ENCODE measurements at regions not wholly inside any gene's neighbourhood (a gene's known extent, or its start where the extent isn't known, plus 50 kb on each side); places are given as distances from the start of the nearest gene placed in this dataset.

DNA sequence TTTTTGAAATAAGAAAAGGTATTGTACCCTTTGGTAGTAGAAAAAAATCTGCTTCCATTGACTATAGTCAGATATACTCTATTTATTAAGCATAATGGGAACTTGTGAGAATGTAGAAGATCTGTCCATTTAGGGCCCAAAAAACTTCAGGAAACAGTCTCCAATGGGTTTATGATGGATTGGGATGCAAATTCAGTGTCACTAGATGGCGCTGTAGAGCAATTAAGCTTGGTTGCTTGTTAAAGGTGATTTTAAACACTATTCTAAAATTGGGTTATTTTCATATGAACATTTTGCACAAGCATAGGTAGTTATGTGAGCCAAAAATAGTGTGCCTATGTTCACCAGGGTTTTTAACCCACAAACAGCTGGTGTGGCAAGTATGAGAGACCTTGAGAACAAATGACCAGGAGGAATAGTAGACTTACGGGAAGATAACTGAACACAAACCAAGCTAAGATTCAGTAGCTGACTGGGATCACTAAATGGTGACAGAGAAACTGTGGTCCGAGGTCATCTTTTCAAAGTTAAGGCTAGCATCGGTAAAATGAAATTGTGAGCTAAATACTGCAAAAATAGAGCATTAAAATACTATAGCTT is 80.3 kb upstream of the LSM6 start:
- TF ChIP-seq, protein P1, sequence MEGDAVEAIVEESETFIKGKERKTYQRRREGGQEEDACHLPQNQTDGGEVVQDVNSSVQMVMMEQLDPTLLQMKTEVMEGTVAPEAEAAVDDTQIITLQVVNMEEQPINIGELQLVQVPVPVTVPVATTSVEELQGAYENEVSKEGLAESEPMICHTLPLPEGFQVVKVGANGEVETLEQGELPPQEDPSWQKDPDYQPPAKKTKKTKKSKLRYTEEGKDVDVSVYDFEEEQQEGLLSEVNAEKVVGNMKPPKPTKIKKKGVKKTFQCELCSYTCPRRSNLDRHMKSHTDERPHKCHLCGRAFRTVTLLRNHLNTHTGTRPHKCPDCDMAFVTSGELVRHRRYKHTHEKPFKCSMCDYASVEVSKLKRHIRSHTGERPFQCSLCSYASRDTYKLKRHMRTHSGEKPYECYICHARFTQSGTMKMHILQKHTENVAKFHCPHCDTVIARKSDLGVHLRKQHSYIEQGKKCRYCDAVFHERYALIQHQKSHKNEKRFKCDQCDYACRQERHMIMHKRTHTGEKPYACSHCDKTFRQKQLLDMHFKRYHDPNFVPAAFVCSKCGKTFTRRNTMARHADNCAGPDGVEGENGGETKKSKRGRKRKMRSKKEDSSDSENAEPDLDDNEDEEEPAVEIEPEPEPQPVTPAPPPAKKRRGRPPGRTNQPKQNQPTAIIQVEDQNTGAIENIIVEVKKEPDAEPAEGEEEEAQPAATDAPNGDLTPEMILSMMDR (IDR thresholded peaks at IDR 0.05; ENCODE audit: low read depth, low read length, missing control alignments): peak; percentile 76
- in situ Hi-C loops (cut with HindIII; ENCODE audit: low sequenced_read_pairs): no loop called here
- peak; percentile 55 for DNase-seq (ENCODE audit: low read depth)
- no peak overlapping the region for H3K4me3 ChIP-seq (ENCODE audit: low read depth, low read length)

DNA sequence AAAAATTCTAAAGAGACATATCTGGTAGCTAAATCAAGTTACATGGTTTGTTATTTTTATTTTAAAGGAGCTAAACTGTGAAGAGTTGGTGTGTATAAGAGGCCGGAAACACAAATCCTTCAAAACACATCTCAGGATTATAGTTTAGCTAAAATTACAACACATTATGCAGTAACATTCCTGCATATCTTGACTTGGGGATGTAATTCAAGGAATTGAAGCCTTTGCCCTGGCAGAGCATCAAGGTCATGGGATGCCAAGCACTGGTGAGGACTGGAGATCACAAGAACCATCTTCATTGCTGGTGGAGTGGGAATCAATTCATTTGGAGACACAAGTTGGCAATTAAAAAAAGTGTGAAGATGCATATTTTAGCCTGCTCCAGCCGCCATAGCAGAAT is 86.8 kb upstream of the LSM6 start:
- no peak for DNase-seq (ENCODE audit: low read depth)
- no peak overlapping the region for H3K4me3 ChIP-seq (ENCODE audit: low read depth, low read length)
- in situ Hi-C loops (cut with HindIII; ENCODE audit: low sequenced_read_pairs): no loop called here
- TF ChIP-seq, protein P1 (IDR thresholded peaks at IDR 0.05; ENCODE audit: low read depth, low read length, missing control alignments): no peak

DNA sequence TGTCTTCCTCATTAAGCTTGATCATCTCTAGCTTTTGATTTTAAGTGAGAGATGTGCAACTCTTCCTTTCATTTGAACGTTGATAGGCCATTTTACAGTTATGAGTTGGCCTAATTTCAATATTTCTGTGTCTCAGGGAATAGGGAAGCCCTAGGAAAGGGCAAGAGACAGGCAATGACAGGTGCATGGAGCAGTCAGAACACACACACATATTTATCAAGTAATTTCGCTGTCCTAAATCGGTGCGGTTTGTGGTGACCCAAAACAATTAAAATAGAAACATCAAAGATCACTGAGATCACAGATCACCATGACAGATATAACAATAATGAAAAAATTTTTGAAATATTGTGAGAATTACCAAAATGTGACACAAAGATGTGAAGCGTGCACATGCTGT is 87.7 kb upstream of the LSM6 start:
- H3K4me3 ChIP-seq (ENCODE audit: low read depth, low read length): no peak overlapping the region
- in situ Hi-C loops (cut with HindIII; ENCODE audit: low sequenced_read_pairs): no loop called here
- DNase-seq (ENCODE audit: low read depth): no peak
- TF ChIP-seq, protein P1 (IDR thresholded peaks at IDR 0.05; ENCODE audit: low read depth, low read length, missing control alignments): no peak

DNA sequence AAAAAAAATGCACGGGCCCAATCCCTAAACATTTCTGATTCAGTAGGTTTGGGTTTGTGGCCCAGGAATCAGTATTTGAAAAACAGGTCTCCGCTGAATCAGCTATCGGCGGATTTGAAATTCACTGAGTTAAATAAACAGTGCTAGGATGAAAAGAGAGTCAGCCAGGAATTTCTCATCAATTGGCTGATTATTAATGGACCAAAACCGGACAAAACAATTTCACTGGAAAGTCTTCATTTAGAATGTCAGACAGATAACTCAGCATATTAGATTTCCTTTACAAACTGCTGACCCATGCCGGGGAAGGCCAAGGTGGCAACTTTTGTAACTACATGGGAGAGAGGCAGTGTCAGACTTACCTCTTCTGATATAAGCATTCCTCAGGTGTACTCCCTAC is 99.4 kb upstream of the LSM6 start:
- in situ Hi-C loops (cut with HindIII; ENCODE audit: low sequenced_read_pairs): no loop called here
- no peak overlapping the region for H3K4me3 ChIP-seq (ENCODE audit: low read depth, low read length)
- TF ChIP-seq, protein P1 (IDR thresholded peaks at IDR 0.05; ENCODE audit: low read depth, low read length, missing control alignments): no peak
- no peak for DNase-seq (ENCODE audit: low read depth)

DNA sequence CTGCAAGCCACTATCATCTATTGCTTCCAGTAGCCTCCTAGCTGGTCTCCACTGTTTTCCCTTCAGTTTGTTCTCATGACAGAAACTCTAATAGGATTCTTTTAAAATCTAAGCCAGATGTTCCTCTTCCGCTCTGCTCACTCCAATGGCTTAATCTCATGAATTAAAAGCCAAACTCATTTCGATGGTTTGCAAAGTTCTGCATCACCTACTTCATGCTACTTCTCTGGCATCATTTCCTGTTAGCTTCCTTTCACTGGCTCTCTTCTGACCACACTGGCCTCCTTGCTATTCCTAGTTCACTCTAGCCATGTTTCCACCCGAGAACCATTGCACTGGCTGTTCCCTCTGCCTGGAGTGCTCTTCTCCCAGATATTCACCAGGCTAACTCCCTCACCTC is 102.0 kb upstream of the LSM6 start:
- TF ChIP-seq, protein P1 (IDR thresholded peaks at IDR 0.05; ENCODE audit: low read depth, low read length, missing control alignments): no peak
- in situ Hi-C loops (cut with HindIII; ENCODE audit: low sequenced_read_pairs): no loop called here

DNA sequence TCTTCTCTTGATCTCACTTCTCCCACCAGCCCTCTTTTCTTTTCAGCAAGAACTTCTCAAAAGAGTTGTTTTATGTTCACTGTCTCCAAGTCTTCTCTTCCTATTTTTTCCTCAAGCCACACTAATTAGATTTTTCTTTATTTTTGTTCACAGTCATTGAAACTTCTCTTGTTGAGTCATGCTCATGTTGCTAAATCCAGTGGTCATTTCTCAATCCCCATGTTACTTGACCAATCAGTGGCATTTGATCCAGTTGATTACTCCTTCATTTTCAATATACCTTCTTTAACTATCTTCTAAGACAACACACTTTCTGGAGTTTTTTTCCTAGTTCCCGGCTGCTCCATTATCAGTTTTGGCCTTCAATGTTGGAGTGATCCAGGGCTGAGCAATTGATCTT is 103.1 kb upstream of the LSM6 start:
- in situ Hi-C loops (cut with HindIII; ENCODE audit: low sequenced_read_pairs): no loop called here

More for the DNA sequence above, 102.0 kb upstream of the LSM6 start:
- no peak for DNase-seq (ENCODE audit: low read depth)
- H3K4me3 ChIP-seq (ENCODE audit: low read depth, low read length): no peak overlapping the region

More for the DNA sequence above, 103.1 kb upstream of the LSM6 start:
- TF ChIP-seq, protein P1 (IDR thresholded peaks at IDR 0.05; ENCODE audit: low read depth, low read length, missing control alignments): no peak
- DNase-seq (ENCODE audit: low read depth): no peak
- H3K4me3 ChIP-seq (ENCODE audit: low read depth, low read length): no peak overlapping the region
